GM18868 (cell line): ENCODE measurements at regions not wholly inside any gene's neighbourhood (a gene's known extent, or its start where the extent isn't known, plus 50 kb on each side); places are given as distances from the start of the nearest gene placed in this dataset.
A peak's percentile ranks its signal among the peaks of the same experiment; 100 is the strongest.

Source experiments
- ATAC-seq: cut with Tn5 transposase; IDR thresholded peaks from one replicate; pipeline ENCODE4 v1.9.1; 2021; ENCODE audit warnings: mild to moderate bottlenecking, moderate library complexity; ENCODE audit not compliant: unreplicated experiment

GRCh38 chrX:113545040-113545439, 704.4 kb upstream of the AMOT start:
- no peak for ATAC-seq

- ATAC-seq: no peak
These were observed 699.1 kb upstream of the AMOT start for GRCh38 chrX:113539599-113540356.

GRCh38 chrX:113529426-113530013, 688.9 kb upstream of the AMOT start:
- peak; percentile 83 for ATAC-seq

GRCh38 chrX:113522814-113523213, 682.2 kb upstream of the AMOT start:
- peak; percentile 99 for ATAC-seq

- no peak for ATAC-seq
These were observed 674.3 kb upstream of the AMOT start for GRCh38 chrX:113514906-113515305.

- no peak for ATAC-seq
These were observed 672.2 kb upstream of the AMOT start for GRCh38 chrX:113512700-113513395.

GRCh38 chrX:113510586-113510985, 670.0 kb upstream of the AMOT start:
- no peak for ATAC-seq

- ATAC-seq: no peak
These were observed 652.3 kb upstream of the AMOT start for GRCh38 chrX:113492895-113493294.

GRCh38 chrX:113473418-113473817, 632.8 kb upstream of the AMOT start:
- peak; percentile 73 for ATAC-seq

- peak; percentile 75 for ATAC-seq
These were observed 632.4 kb upstream of the AMOT start for GRCh38 chrX:113473015-113473414.

GRCh38 chrX:113470166-113470565, 629.5 kb upstream of the AMOT start:
- ATAC-seq: no peak

GRCh38 chrX:113457719-113458118, 617.1 kb upstream of the AMOT start:
- ATAC-seq: no peak

GRCh38 chrX:113455582-113455981, 615.0 kb upstream of the AMOT start:
- ATAC-seq: no peak

GRCh38 chrX:113429011-113429410, 588.4 kb upstream of the AMOT start:
- no peak for ATAC-seq

GRCh38 chrX:113422323-113422722, 581.7 kb upstream of the AMOT start:
- ATAC-seq: no peak

- ATAC-seq: no peak
These were observed 580.8 kb upstream of the AMOT start for GRCh38 chrX:113421432-113421831.

GRCh38 chrX:113412106-113412505, 571.5 kb upstream of the AMOT start:
- no peak for ATAC-seq

- ATAC-seq: no peak
These were observed 568.2 kb upstream of the AMOT start for GRCh38 chrX:113408843-113409242.

- ATAC-seq: no peak
These were observed 559.6 kb upstream of the AMOT start for GRCh38 chrX:113400193-113400704.

GRCh38 chrX:113399506-113400192, 559.0 kb upstream of the AMOT start:
- no peak for ATAC-seq

- ATAC-seq: no peak
These were observed 551.7 kb upstream of the AMOT start for GRCh38 chrX:113392355-113392754.
